ENCODE measurements at regions not wholly inside any gene's neighbourhood (a gene's known extent, or its start where the extent isn't known, plus 50 kb on each side); places are given as distances from the start of the nearest gene placed in this dataset.

DNA sequence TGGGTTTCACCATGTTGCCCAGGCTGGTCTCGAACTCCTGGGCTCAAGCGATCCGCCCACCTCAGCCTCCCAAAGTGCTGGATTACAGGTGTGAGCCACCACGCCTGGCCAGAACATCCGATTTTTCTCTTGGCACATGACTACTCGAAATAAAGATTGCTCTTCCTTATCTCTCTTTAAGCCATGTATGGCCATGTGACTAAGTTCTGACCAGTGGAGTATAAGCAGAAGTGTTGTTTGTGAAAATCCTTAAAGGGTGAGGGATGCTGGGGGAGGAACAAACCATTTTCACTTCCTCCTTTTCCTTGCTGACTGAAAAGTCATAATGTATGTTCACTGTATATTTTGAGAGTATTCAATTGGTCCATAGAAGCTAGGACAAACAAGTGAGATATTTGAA is 50.7 kb upstream of the ATF7IP start:
- TF ChIP-seq, protein P1, sequence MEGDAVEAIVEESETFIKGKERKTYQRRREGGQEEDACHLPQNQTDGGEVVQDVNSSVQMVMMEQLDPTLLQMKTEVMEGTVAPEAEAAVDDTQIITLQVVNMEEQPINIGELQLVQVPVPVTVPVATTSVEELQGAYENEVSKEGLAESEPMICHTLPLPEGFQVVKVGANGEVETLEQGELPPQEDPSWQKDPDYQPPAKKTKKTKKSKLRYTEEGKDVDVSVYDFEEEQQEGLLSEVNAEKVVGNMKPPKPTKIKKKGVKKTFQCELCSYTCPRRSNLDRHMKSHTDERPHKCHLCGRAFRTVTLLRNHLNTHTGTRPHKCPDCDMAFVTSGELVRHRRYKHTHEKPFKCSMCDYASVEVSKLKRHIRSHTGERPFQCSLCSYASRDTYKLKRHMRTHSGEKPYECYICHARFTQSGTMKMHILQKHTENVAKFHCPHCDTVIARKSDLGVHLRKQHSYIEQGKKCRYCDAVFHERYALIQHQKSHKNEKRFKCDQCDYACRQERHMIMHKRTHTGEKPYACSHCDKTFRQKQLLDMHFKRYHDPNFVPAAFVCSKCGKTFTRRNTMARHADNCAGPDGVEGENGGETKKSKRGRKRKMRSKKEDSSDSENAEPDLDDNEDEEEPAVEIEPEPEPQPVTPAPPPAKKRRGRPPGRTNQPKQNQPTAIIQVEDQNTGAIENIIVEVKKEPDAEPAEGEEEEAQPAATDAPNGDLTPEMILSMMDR (IDR thresholded peaks at IDR 0.05): no peak
- no peak for TF ChIP-seq POLR2AphosphoS5 (IDR thresholded peaks at IDR 0.05)

All from esophagus muscularis mucosa (tissue), 3 donors.